SK-N-SH (cell line): ENCODE measurements at regions not wholly inside any gene's neighbourhood (a gene's known extent, or its start where the extent isn't known, plus 50 kb on each side); places are given as distances from the start of the nearest gene placed in this dataset.
"Not testable (repeated sequence)": the region's sequence is repeated elsewhere in the genome, so short reads cannot be mapped to it uniquely, and the experiment has no call there.

Experiments used
- CTCF ChIA-PET: fragments of 300-600, 350-600 bp; formaldehyde crosslinking; extraction: SDS; loops from one replicate; lab custom pipeline; 2021; lab: Yijun Ruan, JAX
- POLR2A ChIA-PET: fragments of 350-600 bp; sonication (Branson Sonifier 250); formaldehyde crosslinking; extraction: SDS; loops from one replicate; lab custom pipeline; 2020; ENCODE audit warnings: antibody characterized with exemption, inconsistent platforms; lab: Yijun Ruan, JAX
- DNase-seq: peaks from one replicate; pipeline ENCODE4 v3.0.0; 2012
- H2AFZ ChIP-seq: fragments of 200-600 bp; sonication (generic); 2 replicates; pipeline ENCODE4 v1.8.1; 2016; ENCODE audit warnings: antibody characterized with exemption, mild to moderate bottlenecking, low read depth
- H3F3A ChIP-seq: fragments of 200-600 bp; sonication (generic); replicated peaks from 2 replicates; pipeline ENCODE3; 2016; ENCODE audit warnings: antibody characterized with exemption, mild to moderate bottlenecking; ENCODE audit not compliant: insufficient read depth
- H3K27ac ChIP-seq, 2 experiments: fragments of 200-500 bp in 1 of 2; fragments of 200-600 bp in 1 of 2; sonication (Bioruptor generic) in 1 of 2; sonication (generic), shearing (Covaris generic) in 1 of 2; 2 replicates each; pipeline versions ENCODE4 v1.5.1 to v1.6.1; 2014 to 2016; ENCODE audit warnings: low read depth in 2 of 2, inconsistent platforms in 1 of 2, low read length in 1 of 2, mild to moderate bottlenecking in 1 of 2, mixed read lengths in 1 of 2
- H3K27me3 ChIP-seq: fragments of 200-600 bp; sonication (generic), shearing (Covaris generic); 2 replicates; pipeline ENCODE4 v1.6.1; 2016; ENCODE audit warnings: mixed run types; ENCODE audit not compliant: insufficient read depth
- H3K36me3 ChIP-seq, 2 experiments: fragments of 200-500 bp in 1 of 2; fragments of 200-600 bp in 1 of 2; sonication (Bioruptor generic) in 1 of 2; sonication (generic) in 1 of 2; replicated peaks in 1 of 2; 2 replicates each; pipeline versions ENCODE3 to v1.5.1; 2014 to 2016; ENCODE audit warnings: low read length in 1 of 2, mild to moderate bottlenecking in 1 of 2; ENCODE audit not compliant: insufficient read depth in 2 of 2, control insufficient read depth in 1 of 2
- H3K4me1 ChIP-seq, 2 experiments: fragments of 200-500 bp in 1 of 2; fragments of 200-600 bp in 1 of 2; sonication (Bioruptor generic) in 1 of 2; sonication (generic), shearing (Covaris generic) in 1 of 2; 2 replicates each; pipeline versions ENCODE4 v1.5.1 to v1.6.1; 2014 to 2016; ENCODE audit warnings: low read depth in 1 of 2, low read length in 1 of 2, mixed run types in 1 of 2; ENCODE audit not compliant: insufficient read depth in 2 of 2, control insufficient read depth in 1 of 2
- H3K4me2 ChIP-seq: fragments of 200-600 bp; sonication (generic), shearing (Covaris generic); 2 replicates; pipeline ENCODE4 v1.6.1; 2017; ENCODE audit warnings: mixed run types
- H3K4me3 ChIP-seq, 2 experiments: fragments of 200-500 bp in 1 of 2; fragments of 200-600 bp in 1 of 2; sonication (Bioruptor generic) in 1 of 2; sonication (generic), shearing (Covaris generic) in 1 of 2; 2 replicates each; pipeline versions ENCODE4 v1.5.1 to v1.8.1; 2014 to 2016; ENCODE audit warnings: low read depth in 2 of 2, inconsistent platforms in 1 of 2, low read length in 1 of 2, mild to moderate bottlenecking in 1 of 2, mixed read lengths in 1 of 2, moderate library complexity in 1 of 2
- H3K79me2 ChIP-seq: fragments of 200-600 bp; sonication (generic); 2 replicates; pipeline ENCODE4 v1.8.1; 2017; ENCODE audit warnings: mild to moderate bottlenecking; ENCODE audit not compliant: insufficient read depth
- H3K9ac ChIP-seq: fragments of 200-600 bp; sonication (generic); 2 replicates; pipeline ENCODE4 v1.6.1; 2017; ENCODE audit warnings: mixed run types
- H3K9me2 ChIP-seq: fragments of 200-600 bp; sonication (generic); 2 replicates; pipeline ENCODE4 v1.6.1; 2017; ENCODE audit warnings: mixed run types
- H3K9me3 ChIP-seq: fragments of 200-600 bp; sonication (generic); 2 replicates; pipeline ENCODE4 v1.6.1; 2017; ENCODE audit warnings: mixed run types, mild to moderate bottlenecking, moderate library complexity
- H4K20me1 ChIP-seq: fragments of 200-600 bp; sonication (generic); 2 replicates; pipeline ENCODE4 v1.6.1; 2017; ENCODE audit warnings: mild to moderate bottlenecking, mixed run types; ENCODE audit not compliant: insufficient read depth
- WGBS: methylation state at CpG from one replicate; pipeline ENCODE4 v1.1.6; 2017; ENCODE audit warnings: low lambda C conversion rate; 5-methylcytosine and 5-hydroxymethylcytosine counted together

DNA sequence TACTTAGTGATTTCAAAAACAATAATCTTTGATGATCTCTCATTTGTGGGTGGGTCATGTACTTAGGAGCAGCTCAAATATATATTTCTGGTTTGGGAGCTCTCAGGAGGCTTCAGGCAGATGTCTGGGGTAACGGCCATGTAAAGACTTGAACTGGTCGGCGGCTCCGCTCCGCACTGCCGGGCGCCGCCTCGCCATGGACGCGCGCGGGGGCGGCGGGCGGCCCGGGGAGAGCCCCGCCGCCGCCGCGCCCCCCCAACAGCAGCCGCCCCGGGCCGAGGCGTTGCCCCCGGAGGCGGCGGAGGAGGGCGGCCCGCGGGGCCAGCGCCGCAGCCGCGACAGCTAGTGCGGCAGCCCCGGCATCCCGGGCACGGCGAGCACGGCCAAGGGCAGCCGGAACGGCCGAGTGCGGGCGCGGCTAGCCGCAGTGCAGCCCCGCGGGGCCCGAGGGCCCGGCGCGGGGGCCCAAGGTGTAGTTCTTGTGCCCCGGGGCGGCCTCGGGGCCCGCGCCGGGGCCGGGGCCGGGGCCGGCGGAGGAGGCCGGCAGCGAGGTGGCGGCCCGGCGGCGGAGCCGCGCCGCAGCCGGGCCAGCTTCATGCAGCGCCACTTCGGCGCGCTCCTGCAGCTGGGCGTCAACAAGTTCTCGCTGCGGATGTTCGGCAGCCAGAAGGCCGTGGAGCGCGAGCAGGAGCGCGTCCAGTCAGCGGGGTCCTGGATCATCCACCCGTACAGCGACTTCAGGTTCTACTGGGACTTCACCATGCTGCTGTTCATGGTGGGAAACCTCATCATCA lies 88.1 kb downstream of the GOLGA8T start:
- H3K4me2 ChIP-seq, H3K27me3 ChIP-seq, H3F3A ChIP-seq, H3K27ac ChIP-seq, DNase-seq, H3K9me3 ChIP-seq, H2AFZ ChIP-seq, H3K36me3 ChIP-seq, H3K79me2 ChIP-seq, CTCF ChIA-PET, POLR2A ChIA-PET, H3K9ac ChIP-seq, H3K4me1 ChIP-seq, H3K9me2 ChIP-seq, H4K20me1 ChIP-seq, H3K4me3 ChIP-seq: not testable (repeated sequence)
- WGBS, result no CpG with 5 or more reads among the region's 91 CpGs

DNA sequence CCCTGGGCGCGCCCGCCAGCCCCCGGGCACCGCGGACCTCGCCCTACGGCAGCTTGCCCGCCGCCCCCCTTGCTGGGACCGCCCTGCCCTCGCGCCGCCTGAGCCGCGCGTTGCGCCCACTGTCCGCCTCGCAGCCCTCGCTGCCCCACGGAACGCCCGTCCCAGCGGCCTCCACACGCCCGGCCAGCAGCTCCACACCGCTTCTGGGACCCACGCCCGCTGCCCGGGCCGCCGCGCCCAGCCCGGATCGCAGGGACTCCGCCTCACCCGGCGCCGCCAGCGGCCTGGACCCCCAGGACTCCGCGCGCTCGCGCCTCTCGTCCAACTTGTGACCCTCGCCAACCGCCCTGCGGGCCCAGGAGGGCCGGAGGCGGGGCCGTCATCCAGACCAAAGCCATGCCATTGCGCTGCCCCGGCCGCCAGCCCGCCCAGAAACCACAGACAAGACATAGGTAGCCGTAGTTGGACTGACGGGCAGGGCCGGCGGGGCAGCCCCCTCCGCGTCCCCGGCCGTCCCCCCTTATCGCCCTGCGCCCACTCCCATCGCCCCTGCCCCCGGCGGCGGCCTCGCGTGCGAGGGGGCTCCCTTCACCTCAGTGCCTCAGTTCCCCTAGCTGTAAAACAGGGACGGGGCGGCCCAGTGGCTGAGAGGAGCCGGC lies 90.5 kb downstream of the GOLGA8T start:
- POLR2A ChIA-PET, H3K4me3 ChIP-seq, H3K9me2 ChIP-seq, H3F3A ChIP-seq, H4K20me1 ChIP-seq, CTCF ChIA-PET, H3K9me3 ChIP-seq, H3K4me2 ChIP-seq, H3K27ac ChIP-seq, H3K36me3 ChIP-seq, H2AFZ ChIP-seq, DNase-seq, H3K4me1 ChIP-seq, H3K9ac ChIP-seq, H3K27me3 ChIP-seq, H3K79me2 ChIP-seq: not testable (repeated sequence)
- 98% methylated on average over 42 of the region's 77 CpGs for WGBS

GRCh38 chr15:30261432-30262141 lies 126.7 kb downstream of the GOLGA8T start:
- H3K4me2 ChIP-seq, H3K9me3 ChIP-seq, H4K20me1 ChIP-seq, H3K27me3 ChIP-seq, H3K36me3 ChIP-seq, CTCF ChIA-PET, H3K27ac ChIP-seq, H3K9ac ChIP-seq, H2AFZ ChIP-seq, H3K79me2 ChIP-seq, H3K4me3 ChIP-seq, H3K4me1 ChIP-seq, DNase-seq, H3F3A ChIP-seq, POLR2A ChIA-PET, H3K9me2 ChIP-seq: not testable (repeated sequence)
- WGBS, result 44% methylated on average over 6 of the region's 23 CpGs

GRCh38 chr15:30262142-30262460 lies 127.2 kb downstream of the GOLGA8T start:
- DNase-seq, CTCF ChIA-PET, H4K20me1 ChIP-seq, H3K27ac ChIP-seq, H3F3A ChIP-seq, H3K9me2 ChIP-seq, H3K9ac ChIP-seq, H2AFZ ChIP-seq, H3K4me2 ChIP-seq, H3K4me1 ChIP-seq, H3K4me3 ChIP-seq, H3K79me2 ChIP-seq, H3K9me3 ChIP-seq, H3K36me3 ChIP-seq, H3K27me3 ChIP-seq, POLR2A ChIA-PET: not testable (repeated sequence)
- WGBS, result no CpG with 5 or more reads among the region's 14 CpGs

DNA sequence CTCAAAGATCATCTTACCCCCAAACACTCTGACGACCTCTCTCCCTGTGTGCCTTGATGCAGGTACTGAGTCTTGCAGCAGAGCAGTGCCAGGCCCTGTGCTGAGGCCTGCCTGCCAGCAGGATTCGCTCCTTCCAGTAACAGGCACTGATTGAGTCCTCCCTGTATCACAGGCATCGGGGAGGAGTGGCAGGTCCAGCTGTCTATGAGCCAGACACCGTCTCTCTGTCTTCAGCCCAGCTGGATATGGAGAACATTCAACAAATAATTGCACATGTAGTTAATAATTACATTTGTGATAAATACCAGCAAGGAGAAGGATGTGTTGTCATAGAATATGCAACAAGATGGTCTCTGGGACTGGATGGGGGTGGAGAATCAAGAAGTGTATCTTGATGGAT lies 129.1 kb downstream of the GOLGA8T start:
- CTCF ChIA-PET, H3K4me3 ChIP-seq, H4K20me1 ChIP-seq, H3K4me2 ChIP-seq, POLR2A ChIA-PET, H2AFZ ChIP-seq, DNase-seq, H3F3A ChIP-seq, H3K9ac ChIP-seq, H3K9me2 ChIP-seq, H3K9me3 ChIP-seq, H3K27me3 ChIP-seq, H3K36me3 ChIP-seq, H3K4me1 ChIP-seq, H3K27ac ChIP-seq, H3K79me2 ChIP-seq: not testable (repeated sequence)
- 41% methylated on average over 2 of the region's 4 CpGs for WGBS

- CTCF ChIA-PET, H3K27me3 ChIP-seq, H3K79me2 ChIP-seq, H2AFZ ChIP-seq, POLR2A ChIA-PET, H3K27ac ChIP-seq, H3K36me3 ChIP-seq, H3K9me2 ChIP-seq, H3K9me3 ChIP-seq, H3K4me3 ChIP-seq, H4K20me1 ChIP-seq, H3F3A ChIP-seq, H3K4me2 ChIP-seq, H3K9ac ChIP-seq, H3K4me1 ChIP-seq, DNase-seq: not testable (repeated sequence)
- WGBS, result no CpG with 5 or more reads among the region's 14 CpGs
Measured at GRCh38 chr15:30295150-30295844, 98.0 kb downstream of the CHRFAM7A start.
